H1 (cell line): ENCODE measurements at regions not wholly inside any gene's neighbourhood (a gene's known extent, or its start where the extent isn't known, plus 50 kb on each side); places are given as distances from the start of the nearest gene placed in this dataset.

Experiments used
- CTCF ChIA-PET: fragments of 300-600 bp; sonication (Branson Sonifier 250); formaldehyde crosslinking; loops from one replicate; lab custom pipeline; 2021; ENCODE audit not compliant: partially characterized antibody; lab: Charles Lee
- POLR2A ChIA-PET: fragments of 300-600 bp; sonication (Branson Sonifier 250); formaldehyde crosslinking; loops from one replicate; lab custom pipeline; 2021; ENCODE audit warnings: inconsistent platforms; ENCODE audit not compliant: partially characterized antibody; lab: Charles Lee
- DNase-seq, 2 experiments: peaks; one replicate each; pipeline versions ENCODE4 v3.0.0 to v3.0.0-alpha.2; 2010 to 2022; ENCODE audit warnings: low spot score in 2 of 2, low read depth in 1 of 2, mixed read lengths in 1 of 2
- FAIRE-seq: peaks from 2 replicates; lab custom pipeline; 2011; peaks lifted over from hg19 to GRCh38; lab: Jason Lieb, UNC
- H2AFZ ChIP-seq: 2 replicates; pipeline ENCODE4 v1.8.1; 2012; ENCODE audit warnings: low read length, inconsistent platforms
- H2AK5ac ChIP-seq: 2 replicates; pipeline ENCODE4 v1.6.1; 2013; ENCODE audit warnings: low read depth, low read length
- H2BK120ac ChIP-seq: replicated peaks from 2 replicates; pipeline ENCODE3; 2013; ENCODE audit warnings: low read depth, low read length, inconsistent platforms
- H2BK12ac ChIP-seq: 2 replicates; pipeline ENCODE4 v1.6.1; 2013; ENCODE audit warnings: low read depth, low read length
- H2BK15ac ChIP-seq: 2 replicates; pipeline ENCODE4 v1.6.1; 2013; ENCODE audit warnings: low read length
- H2BK20ac ChIP-seq: 2 replicates; pipeline ENCODE4 v1.6.1; 2013; ENCODE audit warnings: low read length
- H2BK5ac ChIP-seq: 2 replicates; pipeline ENCODE4 v1.6.1; 2013; ENCODE audit warnings: low read depth, low read length
- H3K14ac ChIP-seq: 2 replicates; pipeline ENCODE4 v1.6.1; 2013; ENCODE audit warnings: inconsistent platforms; ENCODE audit not compliant: insufficient read length
- H3K18ac ChIP-seq: 2 replicates; pipeline ENCODE4 v1.6.1; 2013; ENCODE audit warnings: low read length; ENCODE audit errors: extremely low read depth
- H3K23ac ChIP-seq: 2 replicates; pipeline ENCODE4 v1.6.1; 2013; ENCODE audit warnings: inconsistent platforms; ENCODE audit not compliant: insufficient read length
- H3K23me2 ChIP-seq: 2 replicates; pipeline ENCODE4 v1.6.1; 2013; ENCODE audit warnings: low read depth, low read length
- H3K27ac ChIP-seq: 2 replicates; pipeline ENCODE4 v1.6.1; 2011; ENCODE audit warnings: low read depth, low read length, inconsistent platforms
- H3K27me3 ChIP-seq, 4 experiments: replicated peaks in 1 of 4; 1 replicate in 1 of 4; 2 replicates in 3 of 4; pipeline versions ENCODE4 v1.6.1 to v1.8.1; 2011 to 2013; ENCODE audit warnings: low read length in 3 of 4, mild to moderate bottlenecking in 3 of 4, inconsistent platforms in 2 of 4, mixed read lengths in 2 of 4, moderate library complexity in 1 of 4; ENCODE audit not compliant: control insufficient read depth in 3 of 4, insufficient read depth in 3 of 4; ENCODE audit errors: extremely low read depth in 1 of 4
- H3K36me3 ChIP-seq, 4 experiments: 2 replicates each; pipeline versions ENCODE4 v1.6.1 to v1.8.1; 2011 to 2013; ENCODE audit warnings: mild to moderate bottlenecking in 4 of 4, low read length in 3 of 4, moderate library complexity in 2 of 4, control low read depth in 1 of 4, inconsistent platforms in 1 of 4; ENCODE audit not compliant: insufficient read depth in 4 of 4, control insufficient read depth in 2 of 4
- H3K4ac ChIP-seq: replicated peaks from 2 replicates; pipeline ENCODE3; 2013; ENCODE audit warnings: low read length, low read depth, mixed read lengths, inconsistent platforms; ENCODE audit not compliant: insufficient read length
- H3K4me1 ChIP-seq, 4 experiments: replicated peaks in 1 of 4; 1 replicate in 1 of 4; 2 replicates in 3 of 4; pipeline versions ENCODE4 v1.6.1 to v1.8.1; 2011 to 2013; ENCODE audit warnings: low read length in 3 of 4, inconsistent platforms in 2 of 4, mixed read lengths in 1 of 4; ENCODE audit not compliant: insufficient read depth in 4 of 4, control insufficient read depth in 3 of 4
- H3K4me2 ChIP-seq, 2 experiments: 2 replicates each; pipeline versions ENCODE4 v1.6.1 to v1.8.1; 2011 to 2013; ENCODE audit warnings: low read depth in 2 of 2, low read length in 2 of 2, control low read depth in 1 of 2, inconsistent platforms in 1 of 2, mild to moderate bottlenecking in 1 of 2; ENCODE audit not compliant: insufficient read depth in 1 of 2
- H3K4me3 ChIP-seq, 4 experiments: fragments of 200-600, 300-600 bp in 1 of 4; sonication (generic), shearing (Covaris generic), sonication (Bioruptor Twin) in 1 of 4; 2 replicates each; pipeline versions ENCODE4 v1.5.1 to v1.8.1; 2011 to 2016; ENCODE audit warnings: low read length in 4 of 4, low read depth in 3 of 4, control low read depth in 2 of 4, inconsistent platforms in 2 of 4, mild to moderate bottlenecking in 2 of 4, mixed read lengths in 1 of 4, moderate library complexity in 1 of 4; ENCODE audit not compliant: insufficient read depth in 2 of 4; ENCODE audit errors: extremely low read depth in 1 of 4
- H3K56ac ChIP-seq: replicated peaks from 2 replicates; pipeline ENCODE3; 2013; ENCODE audit warnings: low read depth, mild to moderate bottlenecking, mixed read lengths, low read length, inconsistent platforms; ENCODE audit not compliant: insufficient read length
- H3K79me1 ChIP-seq: 2 replicates; pipeline ENCODE4 v1.6.1; 2013; ENCODE audit warnings: low read depth, low read length, control low read depth
- H3K79me2 ChIP-seq, 2 experiments: 2 replicates each; pipeline versions ENCODE4 v1.6.1 to v1.8.1; 2012 to 2013; ENCODE audit warnings: low read length in 2 of 2, mild to moderate bottlenecking in 2 of 2, inconsistent platforms in 1 of 2; ENCODE audit not compliant: insufficient read depth in 2 of 2, control insufficient read depth in 1 of 2
- H3K9ac ChIP-seq, 4 experiments: replicated peaks in 1 of 4; 1 replicate in 1 of 4; 2 replicates in 3 of 4; pipeline versions ENCODE4 v1.6.1 to v1.8.1; 2011 to 2013; ENCODE audit warnings: low read depth in 3 of 4, low read length in 3 of 4, control low read depth in 2 of 4, mild to moderate bottlenecking in 2 of 4, moderate library complexity in 2 of 4, inconsistent platforms in 1 of 4; ENCODE audit errors: extremely low read depth in 1 of 4
- H3K9me3 ChIP-seq, 2 experiments: 2 replicates each; pipeline versions ENCODE4 v1.6.1 to v1.8.1; 2012 to 2013; ENCODE audit warnings: mild to moderate bottlenecking in 2 of 2, moderate library complexity in 2 of 2, control low read depth in 1 of 2, inconsistent platforms in 1 of 2, low read depth in 1 of 2, low read length in 1 of 2, mixed read lengths in 1 of 2; ENCODE audit not compliant: insufficient read depth in 2 of 2
- H4K20me1 ChIP-seq, 2 experiments: replicated peaks in 1 of 2; 2 replicates each; pipeline versions ENCODE3 to v1.8.1; 2011 to 2013; ENCODE audit warnings: inconsistent platforms in 2 of 2, low read length in 2 of 2, mild to moderate bottlenecking in 1 of 2; ENCODE audit not compliant: insufficient read depth in 2 of 2, control insufficient read depth in 1 of 2
- H4K5ac ChIP-seq: 2 replicates; pipeline ENCODE4 v1.6.1; 2013; ENCODE audit warnings: low read length, low read depth, mixed read lengths, inconsistent platforms; ENCODE audit not compliant: insufficient read length
- H4K8ac ChIP-seq: 2 replicates; pipeline ENCODE4 v1.8.0; 2013; ENCODE audit warnings: mild to moderate bottlenecking, moderate library complexity, low read length, inconsistent platforms; ENCODE audit not compliant: insufficient read depth; ENCODE audit errors: extremely low read depth
- H4K91ac ChIP-seq: replicated peaks from 2 replicates; pipeline ENCODE3; 2013; ENCODE audit warnings: low read length, mixed read lengths, inconsistent platforms; ENCODE audit not compliant: insufficient read length
- HDAC2 ChIP-seq, 2 experiments: fragments of 300-600 bp in 1 of 2; sonication (generic) in 1 of 2; IDR thresholded peaks; 2 replicates each; pipeline ENCODE4 v1.6.1; 2011 to 2012; ENCODE audit warnings: low read depth in 2 of 2, low read length in 2 of 2, mild to moderate bottlenecking in 2 of 2, moderate library complexity in 2 of 2, borderline replicate concordance in 1 of 2, inconsistent platforms in 1 of 2
- POLR2AphosphoS5 ChIP-seq: IDR thresholded peaks from 2 replicates; pipeline ENCODE4 v1.6.1; 2011; ENCODE audit warnings: low read depth, low read length
- SIN3A ChIP-seq, 2 experiments: IDR thresholded peaks in 1 of 2; conservative IDR thresholded peaks in 1 of 2; 2 replicates each; pipeline ENCODE4 v1.6.1; 2011 to 2012; ENCODE audit warnings: low read length in 2 of 2, improper control_type of control experiment in 1 of 2, low read depth in 1 of 2, mild to moderate bottlenecking in 1 of 2
- TAF1 ChIP-seq: IDR thresholded peaks from 2 replicates; pipeline ENCODE4 v1.6.1; 2011; ENCODE audit warnings: mild to moderate bottlenecking, low read depth, low read length
- WGBS, 2 experiments: shearing (Covaris generic) in 1 of 2; methylation state at CpG; one replicate each; pipeline versions ENCODE4 v1.1.6 to v1.1.7; 2013 to 2015; ENCODE audit warnings: low lambda C conversion rate in 2 of 2, mixed read lengths in 2 of 2, inconsistent platforms in 1 of 2, low coverage in 1 of 2, missing lambda C conversion rate in 1 of 2; ENCODE audit not compliant: insufficient replicate concordance in 2 of 2, insufficient coverage in 1 of 2, insufficient read length in 1 of 2; ENCODE audit errors: extremely low coverage in 1 of 2, missing lambda C conversion rate in 1 of 2; 5-methylcytosine and 5-hydroxymethylcytosine counted together

DNA sequence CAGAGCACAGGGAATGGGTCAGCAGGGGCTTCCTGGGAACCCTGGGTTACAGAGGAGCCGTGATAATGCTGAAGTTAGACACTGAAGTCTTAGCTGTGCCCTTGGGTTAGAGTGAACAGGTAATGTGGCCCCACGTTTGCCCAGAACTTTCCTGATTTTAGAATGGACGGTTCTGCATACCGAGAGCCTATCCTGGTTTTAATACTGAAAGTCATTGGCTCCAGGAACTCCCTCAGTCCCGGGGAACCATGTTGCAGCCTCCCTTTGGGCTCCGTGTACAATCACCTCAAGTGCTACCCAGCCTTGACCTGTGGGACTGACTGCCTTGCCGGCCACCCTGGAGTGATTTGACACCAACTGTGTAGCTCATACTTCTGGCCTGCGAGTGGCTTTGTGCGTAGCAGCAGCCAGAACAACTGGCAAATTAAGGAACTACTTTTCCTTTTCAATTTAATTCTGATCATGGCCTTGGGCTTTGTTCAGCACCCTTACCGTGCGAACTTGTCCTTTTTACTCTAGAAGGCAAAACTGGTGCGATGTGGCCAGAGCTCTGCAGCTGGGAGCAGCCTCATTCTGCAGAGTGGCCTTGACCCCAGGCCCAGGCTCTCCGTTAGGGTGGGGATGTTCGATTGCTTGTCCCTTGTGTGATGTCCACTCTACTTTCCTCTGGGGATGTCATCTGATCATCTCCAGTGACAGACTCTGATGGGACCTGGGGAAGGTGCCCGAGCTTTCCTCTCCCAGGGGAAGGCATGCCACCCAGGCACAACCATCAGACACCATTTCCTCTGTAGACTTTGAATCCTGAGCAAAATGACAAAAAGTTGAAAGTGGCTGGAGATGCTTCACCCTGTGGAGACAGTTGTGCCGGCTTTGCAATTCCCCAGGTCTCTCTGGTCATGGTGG lies 265.9 kb downstream of the GLRX3 start:
- Histone ChIP-seq H3K56ac (no peak overlapping the region), H2BK120ac (peak overlapping the region; percentile 80), H3K36me3 (no peaks in the 10 kb centered on the region), H2BK15ac (no peak overlapping the region), H3K4ac (peak overlapping the region; percentile 23), H3K4me1 (peaks cover 0 to 8% (median 6%) of the 10 kb centered on the region in 4 experiments; a peak in 5 of 7 replicates), H2BK5ac (peak overlapping the region; percentile 32; the same call in 1 of the 2 replicates), H3K79me1 (no peaks in the 10 kb centered on the region), H3K79me2 (no peaks in the 10 kb centered on the region), H3K23ac (no peak overlapping the region), H3K14ac (no peak overlapping the region), H3K4me3 (no peak overlapping the region), H2BK12ac (peak overlapping the region; percentile 96), H2AFZ (no peak overlapping the region), H3K18ac (no peak overlapping the region; the same call in 1 of the 2 replicates), H3K27ac (0 out of 2 replicates have a peak overlapping the region, but pooled peaks have one; percentile 22), H4K5ac (peak overlapping the region; percentile 21), H4K8ac (no peak overlapping the region), H2BK20ac (peak overlapping the region; percentile 28), H2AK5ac (peak overlapping the region; percentile 96), H4K20me1 (no peaks in the 10 kb centered on the region), H3K9ac (no peak overlapping the region), H3K27me3 (no peaks in the 10 kb centered on the region; a peak in 2 of 7 replicates), H4K91ac (peak overlapping the region; percentile 91), H3K4me2 (0 out of 4 replicates have a peak overlapping the region, but pooled peaks of 1 of the 2 experiments have one; percentile 14), H3K23me2 (no peaks in the 10 kb centered on the region), H3K9me3 (no peaks in the 10 kb centered on the region)
- 93% methylated on average over 16 of the region's 16 CpGs; no CpG with 5 or more reads in 1 of the 2 experiments for WGBS, 2 experiments
- TF ChIP-seq SIN3A (conservative IDR thresholded peaks at IDR 0.05 in 1 of 2, IDR thresholded peaks at IDR 0.05 in 1 of 2; ENCODE audit: low read depth in 1 of 2, low read length in 2 of 2), result no peak
- TF ChIP-seq TAF1, result no peak
- no peak for TF ChIP-seq POLR2AphosphoS5
- no peak for TF ChIP-seq HDAC2 (IDR thresholded peaks at IDR 0.05; ENCODE audit: borderline replicate concordance in 1 of 2, low read depth in 2 of 2, low read length in 2 of 2)
- no peak for FAIRE-seq
- CTCF ChIA-PET, result interaction anchor here (0.6 to 2.0 kb wide), 4 partner anchors 20 to 262 kb away, joined by 3 to 5 read pairs (median 3); no protein-coding TSS in a partner anchor
- POLR2A ChIA-PET, result no interaction called here
- DNase-seq, result no peak
